ENCODE measurements at regions not wholly inside any gene's neighbourhood (a gene's known extent, or its start where the extent isn't known, plus 50 kb on each side); places are given as distances from the start of the nearest gene placed in this dataset.

DNA sequence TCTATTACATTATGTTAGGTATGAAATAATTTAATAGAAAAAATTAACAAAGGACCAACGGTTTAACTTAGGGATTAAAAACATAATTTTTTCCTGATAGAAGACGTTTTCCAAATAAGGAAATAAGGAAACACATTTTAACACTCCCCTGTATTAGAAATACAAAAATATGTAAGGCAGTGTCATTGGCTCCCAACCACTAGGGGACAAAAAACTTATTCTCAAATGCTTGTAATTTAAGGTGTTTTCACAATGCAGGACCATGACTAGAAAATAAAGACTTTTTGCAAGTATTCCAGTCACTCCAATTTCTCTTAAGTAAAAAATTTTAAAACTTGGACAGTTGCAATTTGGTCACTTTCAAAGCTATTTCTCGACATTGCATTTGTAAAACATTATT, 98.8 kb upstream of the ODAD2 start:
- H3K27ac ChIP-seq (ENCODE audit: extremely low read depth, low read depth, low read length) = no peak overlapping the region
- ChIA-PET CTCF (no interaction called here), POLR2A (no interaction called here)

More for the DNA sequence above, 98.8 kb upstream of the ODAD2 start:
- no peaks in the 10 kb centered on the region for H3K4me1 ChIP-seq (ENCODE audit: control insufficient read depth, insufficient read depth, low read length)
- no peak for TF ChIP-seq FEZF1 (tag by site-specific recombination; IDR thresholded peaks at IDR 0.05)
- no peak for TF ChIP-seq RBAK (tag by site-specific recombination; IDR thresholded peaks at IDR 0.05)
- TF ChIP-seq HOXD13 (CRISPR knock-in tag; IDR thresholded peaks at IDR 0.05; ENCODE audit: borderline replicate concordance) = no peak
- TF ChIP-seq, protein P1, sequence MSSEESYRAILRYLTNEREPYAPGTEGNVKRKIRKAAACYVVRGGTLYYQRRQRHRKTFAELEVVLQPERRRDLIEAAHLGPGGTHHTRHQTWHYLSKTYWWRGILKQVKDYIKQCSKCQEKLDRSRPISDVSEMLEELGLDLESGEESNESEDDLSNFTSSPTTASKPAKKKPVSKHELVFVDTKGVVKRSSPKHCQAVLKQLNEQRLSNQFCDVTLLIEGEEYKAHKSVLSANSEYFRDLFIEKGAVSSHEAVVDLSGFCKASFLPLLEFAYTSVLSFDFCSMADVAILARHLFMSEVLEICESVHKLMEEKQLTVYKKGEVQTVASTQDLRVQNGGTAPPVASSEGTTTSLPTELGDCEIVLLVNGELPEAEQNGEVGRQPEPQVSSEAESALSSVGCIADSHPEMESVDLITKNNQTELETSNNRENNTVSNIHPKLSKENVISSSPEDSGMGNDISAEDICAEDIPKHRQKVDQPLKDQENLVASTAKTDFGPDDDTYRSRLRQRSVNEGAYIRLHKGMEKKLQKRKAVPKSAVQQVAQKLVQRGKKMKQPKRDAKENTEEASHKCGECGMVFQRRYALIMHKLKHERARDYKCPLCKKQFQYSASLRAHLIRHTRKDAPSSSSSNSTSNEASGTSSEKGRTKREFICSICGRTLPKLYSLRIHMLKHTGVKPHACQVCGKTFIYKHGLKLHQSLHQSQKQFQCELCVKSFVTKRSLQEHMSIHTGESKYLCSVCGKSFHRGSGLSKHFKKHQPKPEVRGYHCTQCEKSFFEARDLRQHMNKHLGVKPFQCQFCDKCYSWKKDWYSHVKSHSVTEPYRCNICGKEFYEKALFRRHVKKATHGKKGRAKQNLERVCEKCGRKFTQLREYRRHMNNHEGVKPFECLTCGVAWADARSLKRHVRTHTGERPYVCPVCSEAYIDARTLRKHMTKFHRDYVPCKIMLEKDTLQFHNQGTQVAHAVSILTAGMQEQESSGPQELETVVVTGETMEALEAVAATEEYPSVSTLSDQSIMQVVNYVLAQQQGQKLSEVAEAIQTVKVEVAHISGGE (tag by site-specific recombination; conservative IDR thresholded peaks at IDR 0.05; ENCODE audit: low read depth) = no peak
- no peak for TF ChIP-seq KLF9 (tag by site-specific recombination; IDR thresholded peaks at IDR 0.05; ENCODE audit: low read depth)
- TF ChIP-seq, protein P2, sequence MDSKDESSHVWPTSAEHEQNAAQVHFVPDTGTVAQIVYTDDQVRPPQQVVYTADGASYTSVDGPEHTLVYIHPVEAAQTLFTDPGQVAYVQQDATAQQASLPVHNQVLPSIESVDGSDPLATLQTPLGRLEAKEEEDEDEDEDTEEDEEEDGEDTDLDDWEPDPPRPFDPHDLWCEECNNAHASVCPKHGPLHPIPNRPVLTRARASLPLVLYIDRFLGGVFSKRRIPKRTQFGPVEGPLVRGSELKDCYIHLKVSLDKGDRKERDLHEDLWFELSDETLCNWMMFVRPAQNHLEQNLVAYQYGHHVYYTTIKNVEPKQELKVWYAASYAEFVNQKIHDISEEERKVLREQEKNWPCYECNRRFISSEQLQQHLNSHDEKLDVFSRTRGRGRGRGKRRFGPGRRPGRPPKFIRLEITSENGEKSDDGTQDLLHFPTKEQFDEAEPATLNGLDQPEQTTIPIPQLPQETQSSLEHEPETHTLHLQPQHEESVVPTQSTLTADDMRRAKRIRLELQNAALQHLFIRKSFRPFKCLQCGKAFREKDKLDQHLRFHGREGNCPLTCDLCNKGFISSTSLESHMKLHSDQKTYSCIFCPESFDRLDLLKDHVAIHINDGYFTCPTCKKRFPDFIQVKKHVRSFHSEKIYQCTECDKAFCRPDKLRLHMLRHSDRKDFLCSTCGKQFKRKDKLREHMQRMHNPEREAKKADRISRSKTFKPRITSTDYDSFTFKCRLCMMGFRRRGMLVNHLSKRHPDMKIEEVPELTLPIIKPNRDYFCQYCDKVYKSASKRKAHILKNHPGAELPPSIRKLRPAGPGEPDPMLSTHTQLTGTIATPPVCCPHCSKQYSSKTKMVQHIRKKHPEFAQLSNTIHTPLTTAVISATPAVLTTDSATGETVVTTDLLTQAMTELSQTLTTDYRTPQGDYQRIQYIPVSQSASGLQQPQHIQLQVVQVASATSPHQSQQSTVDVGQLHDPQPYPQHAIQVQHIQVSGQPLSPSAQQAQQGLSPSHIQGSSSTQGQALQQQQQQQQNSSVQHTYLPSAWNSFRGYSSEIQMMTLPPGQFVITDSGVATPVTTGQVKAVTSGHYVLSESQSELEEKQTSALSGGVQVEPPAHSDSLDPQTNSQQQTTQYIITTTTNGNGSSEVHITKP (tag by site-specific recombination; IDR thresholded peaks at IDR 0.05) = no peak
- TF ChIP-seq TSHZ1 (tag by site-specific recombination; IDR thresholded peaks at IDR 0.05; ENCODE audit: borderline replicate concordance) = no peak
- TF ChIP-seq ZNF221 (tag by site-specific recombination; IDR thresholded peaks at IDR 0.05; ENCODE audit: borderline replicate concordance) = no peak
- TF ChIP-seq, protein P3, sequence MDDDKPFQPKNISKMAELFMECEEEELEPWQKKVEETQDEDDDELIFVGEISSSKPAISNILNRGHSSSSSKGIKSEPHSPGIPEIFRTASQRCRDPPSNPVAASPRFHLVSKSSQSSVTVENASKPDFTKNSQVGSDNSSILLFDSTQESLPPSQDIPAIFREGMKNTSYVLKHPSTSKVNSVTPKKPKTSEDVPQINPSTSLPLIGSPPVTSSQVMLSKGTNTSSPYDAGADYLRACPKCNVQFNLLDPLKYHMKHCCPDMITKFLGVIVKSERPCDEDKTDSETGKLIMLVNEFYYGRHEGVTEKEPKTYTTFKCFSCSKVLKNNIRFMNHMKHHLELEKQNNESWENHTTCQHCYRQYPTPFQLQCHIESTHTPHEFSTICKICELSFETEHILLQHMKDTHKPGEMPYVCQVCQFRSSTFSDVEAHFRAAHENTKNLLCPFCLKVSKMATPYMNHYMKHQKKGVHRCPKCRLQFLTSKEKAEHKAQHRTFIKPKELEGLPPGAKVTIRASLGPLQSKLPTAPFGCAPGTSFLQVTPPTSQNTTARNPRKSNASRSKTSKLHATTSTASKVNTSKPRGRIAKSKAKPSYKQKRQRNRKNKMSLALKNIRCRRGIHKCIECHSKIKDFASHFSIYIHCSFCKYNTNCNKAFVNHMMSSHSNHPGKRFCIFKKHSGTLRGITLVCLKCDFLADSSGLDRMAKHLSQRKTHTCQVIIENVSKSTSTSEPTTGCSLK (tag by site-specific recombination; IDR thresholded peaks at IDR 0.05) = no peak
- no peak for TF ChIP-seq ZNF223 (tag by site-specific recombination; IDR thresholded peaks at IDR 0.05)
- TF ChIP-seq ZNF558 (tag by site-specific recombination; IDR thresholded peaks at IDR 0.05) = no peak
- TF ChIP-seq ZNF133 (tag by site-specific recombination; IDR thresholded peaks at IDR 0.05) = no peak
- TF ChIP-seq, protein P4, sequence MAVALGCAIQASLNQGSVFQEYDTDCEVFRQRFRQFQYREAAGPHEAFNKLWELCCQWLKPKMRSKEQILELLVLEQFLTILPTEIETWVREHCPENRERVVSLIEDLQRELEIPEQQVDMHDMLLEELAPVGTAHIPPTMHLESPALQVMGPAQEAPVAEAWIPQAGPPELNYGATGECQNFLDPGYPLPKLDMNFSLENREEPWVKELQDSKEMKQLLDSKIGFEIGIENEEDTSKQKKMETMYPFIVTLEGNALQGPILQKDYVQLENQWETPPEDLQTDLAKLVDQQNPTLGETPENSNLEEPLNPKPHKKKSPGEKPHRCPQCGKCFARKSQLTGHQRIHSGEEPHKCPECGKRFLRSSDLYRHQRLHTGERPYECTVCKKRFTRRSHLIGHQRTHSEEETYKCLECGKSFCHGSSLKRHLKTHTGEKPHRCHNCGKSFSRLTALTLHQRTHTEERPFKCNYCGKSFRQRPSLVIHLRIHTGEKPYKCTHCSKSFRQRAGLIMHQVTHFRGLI (tag by site-specific recombination; IDR thresholded peaks at IDR 0.05) = no peak
- no peak for TF ChIP-seq ZNF626 (tag by site-specific recombination; IDR thresholded peaks at IDR 0.05)
- no peak overlapping the region for H3K4me3 ChIP-seq (ENCODE audit: low read depth, low read length)
- H3K9me3 ChIP-seq (ENCODE audit: control insufficient read depth, insufficient read depth, low read depth, low read length) = no peaks in the 10 kb centered on the region
- H3K36me3 ChIP-seq (ENCODE audit: control insufficient read depth in 2 of 2, insufficient read depth in 1 of 2, low read length in 2 of 2) = no peaks in the 10 kb centered on the region
